Small intestine (tissue), 7 donors: ENCODE measurements at regions not wholly inside any gene's neighbourhood (a gene's known extent, or its start where the extent isn't known, plus 50 kb on each side); places are given as distances from the start of the nearest gene placed in this dataset.

Experiments used
- DNase-seq, 2 donors: peaks; one replicate each; pipeline versions ENCODE4 v3.0.0 to v3.0.0-alpha.2; 2013
- FAIRE-seq: peaks from 2 replicates; lab custom pipeline; 2012; peaks lifted over from hg19 to GRCh38; lab: Jason Lieb, UNC
- H3K27ac ChIP-seq, 3 donors: one replicate each; pipeline ENCODE4 v1.5.1; 2013; ENCODE audit warnings: low read length in 2 of 3, mild to moderate bottlenecking in 2 of 3, control low read depth in 1 of 3, inconsistent platforms in 1 of 3, low read depth in 1 of 3, moderate library complexity in 1 of 3
- H3K27me3 ChIP-seq, 3 donors: one replicate each; pipeline ENCODE4 v1.6.1; 2013; ENCODE audit warnings: low read length in 3 of 3, inconsistent platforms in 1 of 3; ENCODE audit not compliant: control insufficient read depth in 3 of 3, insufficient read depth in 3 of 3
- H3K36me3 ChIP-seq, 3 donors: one replicate each; pipeline ENCODE4 v1.6.1; 2013; ENCODE audit warnings: low read length in 3 of 3, inconsistent platforms in 1 of 3, low read depth in 1 of 3, mild to moderate bottlenecking in 1 of 3, moderate library complexity in 1 of 3; ENCODE audit not compliant: control insufficient read depth in 3 of 3, insufficient read depth in 2 of 3
- H3K4me1 ChIP-seq, 3 donors: one replicate each; pipeline ENCODE4 v1.6.1; 2013; ENCODE audit warnings: low read length in 2 of 3, inconsistent platforms in 1 of 3, low read depth in 1 of 3, mild to moderate bottlenecking in 1 of 3, moderate library complexity in 1 of 3; ENCODE audit not compliant: control insufficient read depth in 3 of 3, insufficient read depth in 2 of 3
- H3K4me3 ChIP-seq, 3 donors: one replicate each; pipeline ENCODE4 v1.5.1; 2013; ENCODE audit warnings: low read length in 3 of 3, control low read depth in 1 of 3, inconsistent platforms in 1 of 3, low read depth in 1 of 3, mild to moderate bottlenecking in 1 of 3, moderate library complexity in 1 of 3
- H3K9me3 ChIP-seq, 2 donors: one replicate each; pipeline ENCODE4 v1.6.1; 2013; ENCODE audit warnings: low read depth in 1 of 2, low read length in 1 of 2; ENCODE audit not compliant: control insufficient read depth in 2 of 2, insufficient read depth in 1 of 2
- WGBS, 3 donors: extraction: QIAGEN DNeasy Blood & Tissue Kit; methylation state at CpG; one replicate each; pipeline ENCODE4 v1.1.7; 2013; 5-methylcytosine and 5-hydroxymethylcytosine counted together
- donor health status: healthy with polysubstance abuse.
- donor health status: control.
- donor health status: control.
- donor health status: Bipolar disorder and iron deficiency.
- donor health status: healthy.

DNA sequence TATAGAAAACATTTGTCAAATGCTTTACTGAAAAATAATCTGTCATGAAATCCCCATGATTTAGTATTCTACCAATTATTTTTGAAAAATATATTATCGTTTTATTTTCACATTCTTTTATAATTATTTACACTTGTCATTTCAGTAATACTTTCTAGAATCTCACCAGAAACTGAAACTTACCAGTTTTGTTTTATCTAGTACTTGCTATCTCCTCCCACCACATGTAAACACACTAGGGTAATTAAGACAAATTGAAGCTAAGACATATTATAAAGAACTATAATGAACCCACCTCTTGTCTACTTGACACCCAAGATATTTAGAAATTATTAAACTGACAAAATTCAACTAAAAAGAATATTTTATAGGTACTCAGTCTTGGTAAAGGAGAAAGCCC, 51.5 kb upstream of the GRM3 start:
- no peaks in the 10 kb centered on the region for H3K4me1 ChIP-seq
- DNase-seq (no peak), FAIRE-seq (no peak)
- WGBS, 3 donors, result 45 to 62% (median 54%) methylated on average over 1 of the region's 1 CpG
- H3K27ac ChIP-seq, result no peak overlapping the region
- no peaks in the 10 kb centered on the region for H3K9me3 ChIP-seq
- no peak overlapping the region for H3K4me3 ChIP-seq
- no peaks in the 10 kb centered on the region for H3K27me3 ChIP-seq
- H3K36me3 ChIP-seq, result no peaks in the 10 kb centered on the region

DNA sequence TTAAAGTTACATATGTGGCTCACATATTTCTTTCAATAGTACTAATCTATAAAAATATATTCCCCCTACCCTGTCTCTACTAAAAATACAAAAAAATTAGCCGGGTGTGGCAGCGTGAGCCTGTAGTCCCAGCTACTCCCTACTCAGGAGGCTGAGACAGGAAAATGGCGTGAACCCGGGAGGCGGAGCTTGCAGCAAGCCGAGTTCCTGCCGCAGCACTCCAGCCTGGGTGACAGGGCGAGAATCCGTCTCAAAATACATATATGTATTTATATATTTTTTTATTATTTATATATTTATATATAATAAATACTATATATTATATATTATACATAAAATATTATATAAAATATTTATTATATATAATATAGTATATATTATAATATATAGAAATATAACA, 69.7 kb upstream of the GRM3 start:
- H3K4me3 ChIP-seq, result no peak overlapping the region
- no peaks in the 10 kb centered on the region for H3K36me3 ChIP-seq
- FAIRE-seq, result no peak
- H3K4me1 ChIP-seq, result no peaks in the 10 kb centered on the region
- H3K27ac ChIP-seq, result no peak overlapping the region
- WGBS, 3 donors, result 89 to 97% (median 91%) methylated on average over 9 of the region's 9 CpGs
- no peaks in the 10 kb centered on the region for H3K27me3 ChIP-seq
- no peaks in the 10 kb centered on the region for H3K9me3 ChIP-seq
- no peak for DNase-seq

DNA sequence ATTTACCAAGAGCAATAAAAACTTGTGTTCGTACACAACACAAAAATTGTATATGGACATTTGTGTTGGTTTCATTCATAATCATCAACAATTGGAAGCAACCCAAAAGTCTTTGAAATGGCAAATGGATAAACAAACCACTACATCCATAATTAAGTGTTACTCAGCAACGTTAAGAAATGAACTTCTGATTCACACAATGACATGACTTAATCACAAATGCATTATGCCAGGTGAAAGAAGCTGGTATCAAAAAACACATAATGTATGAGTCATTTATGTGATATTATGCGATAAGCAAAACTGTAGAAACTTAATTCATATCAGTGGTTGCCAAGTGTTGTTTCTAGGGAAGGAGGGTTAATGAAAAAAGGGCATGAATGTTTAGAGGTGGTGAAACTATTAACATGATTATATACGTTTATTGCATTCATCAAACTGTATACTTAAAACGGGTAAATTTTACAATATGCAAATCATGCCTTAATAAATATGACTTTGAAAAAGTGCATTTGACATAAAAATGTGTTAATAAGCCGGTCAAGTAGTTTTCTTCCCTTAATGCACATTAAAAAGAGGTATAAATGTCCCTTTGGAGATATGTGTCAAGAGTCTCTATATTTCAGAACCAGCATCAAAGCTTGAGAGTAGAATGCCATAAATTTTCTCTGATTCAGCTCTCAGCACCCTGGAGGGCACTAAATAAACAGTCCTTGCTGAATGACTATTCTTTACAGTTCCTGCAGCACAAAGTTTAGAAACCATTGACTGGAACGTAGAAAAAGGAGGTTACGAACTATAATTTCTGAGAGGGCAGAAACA, 84.8 kb upstream of the GRM3 start:
- Histone ChIP-seq H3K27ac (no peak overlapping the region), H3K9me3 (no peaks in the 10 kb centered on the region), H3K27me3 (no peaks in the 10 kb centered on the region), H3K4me1 (no peaks in the 10 kb centered on the region), H3K36me3 (no peaks in the 10 kb centered on the region), H3K4me3 (no peak overlapping the region)
- FAIRE-seq (no peak), DNase-seq (no peak)
- WGBS, 3 donors, result 34 to 67% (median 54%) methylated on average over 8 of the region's 8 CpGs

DNA sequence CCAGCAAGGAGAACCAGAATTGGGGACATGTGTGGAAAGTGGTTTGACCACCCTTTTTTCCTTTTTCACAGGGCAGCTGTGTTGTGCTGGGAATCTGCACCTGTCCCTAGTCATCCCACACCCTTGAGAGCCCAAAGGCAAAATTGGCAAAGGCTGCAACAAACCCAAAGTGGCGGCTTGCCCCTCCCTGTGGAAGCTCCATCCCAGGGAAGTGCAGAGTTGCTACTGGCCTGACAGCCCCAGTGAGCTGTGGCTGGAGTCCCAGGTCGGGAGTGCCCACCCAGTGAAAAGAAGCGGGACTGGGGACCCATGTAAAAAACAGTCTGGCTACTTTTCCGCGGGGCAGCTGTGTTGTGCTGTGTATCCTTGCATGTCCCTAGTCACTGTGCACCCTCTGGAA, 109.1 kb upstream of the GRM3 start:
- H3K4me1 ChIP-seq, result no peaks in the 10 kb centered on the region
- H3K27me3 ChIP-seq, result no peaks in the 10 kb centered on the region
- no peak overlapping the region for H3K27ac ChIP-seq
- no peak overlapping the region for H3K4me3 ChIP-seq
- no peak for DNase-seq
- H3K9me3 ChIP-seq, result peaks cover 0 to 5% of the 10 kb centered on the region in 2 donors
- no peak for FAIRE-seq
- whole genome bisulfite sequencing, 3 donors, result 74 to 85% (median 79%) methylated on average over 5 of the region's 5 CpGs
- H3K36me3 ChIP-seq, result no peaks in the 10 kb centered on the region

DNA sequence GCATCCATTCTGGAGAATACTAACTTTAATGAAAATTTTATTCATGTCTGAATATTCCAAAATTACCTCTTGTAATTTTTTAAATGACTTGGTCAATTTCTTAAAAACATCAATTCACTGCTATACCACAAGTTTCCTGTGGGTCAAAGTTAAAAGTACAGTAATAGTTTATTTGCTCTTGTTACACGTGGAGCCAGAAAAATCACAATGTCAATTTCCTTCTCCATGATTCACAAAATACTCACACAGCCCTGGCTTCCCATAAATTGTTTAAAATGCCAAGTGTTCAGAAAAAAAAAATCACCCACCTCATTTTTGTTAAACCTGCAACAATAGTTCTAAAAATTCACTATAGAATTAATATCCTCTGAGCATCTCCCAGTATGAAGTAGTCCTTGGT, 139.5 kb upstream of the GRM3 start:
- 6 to 17% (median 17%) methylated on average over 1 of the region's 1 CpG for whole genome bisulfite sequencing, 3 donors
- FAIRE-seq, result no peak
- no peak for DNase-seq
- no peak overlapping the region for H3K27ac ChIP-seq
- H3K36me3 ChIP-seq, result no peaks in the 10 kb centered on the region
- H3K4me1 ChIP-seq, result no peaks in the 10 kb centered on the region
- no peak overlapping the region for H3K4me3 ChIP-seq
- H3K9me3 ChIP-seq, result no peaks in the 10 kb centered on the region
- no peaks in the 10 kb centered on the region for H3K27me3 ChIP-seq

DNA sequence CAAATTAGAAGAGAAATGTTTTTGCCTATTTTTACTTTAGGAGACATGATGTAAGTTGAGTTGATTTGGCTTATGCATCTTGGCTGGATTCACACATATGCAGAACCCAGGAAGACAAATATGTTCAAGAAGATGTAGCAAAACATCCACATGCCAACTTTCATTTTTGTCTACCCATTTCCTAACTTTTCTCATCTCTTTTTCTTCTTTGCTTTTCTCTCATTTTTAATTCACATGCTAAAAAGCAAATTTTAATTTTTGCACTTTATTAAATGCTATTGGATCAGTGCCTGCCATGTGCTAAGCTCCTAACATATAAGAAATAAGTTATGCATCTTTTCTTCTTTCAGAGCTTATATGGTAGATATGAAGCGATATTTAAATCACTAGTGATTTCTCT, 143.7 kb upstream of the GRM3 start:
- WGBS, 3 donors, result 54 to 77% (median 72%) methylated on average over 1 of the region's 1 CpG
- no peaks in the 10 kb centered on the region for H3K9me3 ChIP-seq
- H3K4me1 ChIP-seq, result no peaks in the 10 kb centered on the region
- H3K27me3 ChIP-seq, result no peaks in the 10 kb centered on the region
- no peak overlapping the region for H3K4me3 ChIP-seq
- H3K36me3 ChIP-seq, result no peaks in the 10 kb centered on the region
- DNase-seq (no peak), FAIRE-seq (no peak)
- H3K27ac ChIP-seq, result no peak overlapping the region

DNA sequence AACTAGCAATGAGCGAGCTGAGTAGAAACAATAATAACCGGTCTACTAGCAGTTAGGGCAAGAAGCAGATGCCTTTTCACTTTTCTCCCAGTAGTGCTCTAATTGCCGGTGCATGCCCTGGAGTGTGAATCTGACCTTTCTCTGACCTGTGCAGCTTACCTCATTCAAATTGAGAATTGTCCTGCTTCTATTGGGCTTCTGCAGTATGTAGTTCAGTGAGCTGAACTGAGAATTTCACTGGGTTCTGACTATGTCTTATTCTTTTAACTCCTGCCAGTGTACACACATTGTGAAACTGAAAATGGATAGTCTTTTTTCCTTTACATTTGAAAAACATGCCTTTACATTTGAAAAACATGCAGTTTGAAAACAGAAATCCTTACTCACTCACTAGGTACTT, 157.9 kb upstream of the GRM3 start:
- FAIRE-seq (no peak), DNase-seq (no peak)
- no peak overlapping the region for H3K4me3 ChIP-seq
- no peaks in the 10 kb centered on the region for H3K9me3 ChIP-seq
- no peaks in the 10 kb centered on the region for H3K27me3 ChIP-seq
- no peak overlapping the region for H3K27ac ChIP-seq
- WGBS, 3 donors, result 78 to 83% (median 82%) methylated on average over 3 of the region's 3 CpGs
- H3K36me3 ChIP-seq, result no peaks in the 10 kb centered on the region
- H3K4me1 ChIP-seq, result no peaks in the 10 kb centered on the region

DNA sequence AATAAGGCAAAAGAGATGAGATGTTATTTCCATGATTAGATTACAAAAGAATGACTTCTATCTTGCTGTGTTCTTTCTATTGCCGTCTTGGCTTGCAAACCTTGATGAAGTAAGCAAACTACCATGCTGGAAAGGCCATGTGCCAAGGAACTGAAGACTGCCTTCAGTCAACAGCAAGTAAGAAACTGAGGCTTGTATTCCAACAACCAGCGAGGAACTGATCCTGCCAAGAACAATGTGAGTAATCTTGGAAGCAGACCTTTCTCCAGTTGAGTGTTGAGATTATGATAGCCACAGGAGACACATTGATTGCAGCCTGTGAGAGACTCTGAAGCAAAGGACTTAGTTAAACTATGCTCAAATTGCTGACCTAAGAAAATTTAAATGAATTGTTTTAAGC, 164.6 kb upstream of the GRM3 start:
- Histone ChIP-seq H3K4me1 (no peaks in the 10 kb centered on the region), H3K9me3 (no peaks in the 10 kb centered on the region), H3K36me3 (no peaks in the 10 kb centered on the region), H3K4me3 (no peak overlapping the region), H3K27me3 (no peaks in the 10 kb centered on the region), H3K27ac (no peak overlapping the region)
- FAIRE-seq (no peak), DNase-seq (no peak)
- WGBS, 3 donors, result 46 to 61% (median 60%) methylated on average over 2 of the region's 2 CpGs
